SK-N-SH (cell line): ENCODE measurements at regions not wholly inside any gene's neighbourhood (a gene's known extent, or its start where the extent isn't known, plus 50 kb on each side); places are given as distances from the start of the nearest gene placed in this dataset.
A peak's percentile ranks its signal among the peaks of the same experiment; 100 is the strongest.

ENCODE experiments used
- CTCF ChIA-PET: fragments of 300-600, 350-600 bp; formaldehyde crosslinking; extraction: SDS; loops from one replicate; lab custom pipeline; 2021; lab: Yijun Ruan, JAX
- POLR2A ChIA-PET: fragments of 350-600 bp; sonication (Branson Sonifier 250); formaldehyde crosslinking; extraction: SDS; loops from one replicate; lab custom pipeline; 2020; ENCODE audit warnings: antibody characterized with exemption, inconsistent platforms; lab: Yijun Ruan, JAX
- DNase-seq: peaks from one replicate; pipeline ENCODE4 v3.0.0; 2012
- H2AFZ ChIP-seq: fragments of 200-600 bp; sonication (generic); 2 replicates; pipeline ENCODE4 v1.8.1; 2016; ENCODE audit warnings: antibody characterized with exemption, mild to moderate bottlenecking, low read depth
- H3F3A ChIP-seq: fragments of 200-600 bp; sonication (generic); replicated peaks from 2 replicates; pipeline ENCODE3; 2016; ENCODE audit warnings: antibody characterized with exemption, mild to moderate bottlenecking; ENCODE audit not compliant: insufficient read depth
- H3K27ac ChIP-seq, 2 experiments: fragments of 200-500 bp in 1 of 2; fragments of 200-600 bp in 1 of 2; sonication (Bioruptor generic) in 1 of 2; sonication (generic), shearing (Covaris generic) in 1 of 2; 2 replicates each; pipeline versions ENCODE4 v1.5.1 to v1.6.1; 2014 to 2016; ENCODE audit warnings: low read depth in 2 of 2, inconsistent platforms in 1 of 2, low read length in 1 of 2, mild to moderate bottlenecking in 1 of 2, mixed read lengths in 1 of 2
- H3K27me3 ChIP-seq: fragments of 200-600 bp; sonication (generic), shearing (Covaris generic); 2 replicates; pipeline ENCODE4 v1.6.1; 2016; ENCODE audit warnings: mixed run types; ENCODE audit not compliant: insufficient read depth
- H3K36me3 ChIP-seq, 2 experiments: fragments of 200-500 bp in 1 of 2; fragments of 200-600 bp in 1 of 2; sonication (Bioruptor generic) in 1 of 2; sonication (generic) in 1 of 2; replicated peaks in 1 of 2; 2 replicates each; pipeline versions ENCODE3 to v1.5.1; 2014 to 2016; ENCODE audit warnings: low read length in 1 of 2, mild to moderate bottlenecking in 1 of 2; ENCODE audit not compliant: insufficient read depth in 2 of 2, control insufficient read depth in 1 of 2
- H3K4me1 ChIP-seq, 2 experiments: fragments of 200-500 bp in 1 of 2; fragments of 200-600 bp in 1 of 2; sonication (Bioruptor generic) in 1 of 2; sonication (generic), shearing (Covaris generic) in 1 of 2; 2 replicates each; pipeline versions ENCODE4 v1.5.1 to v1.6.1; 2014 to 2016; ENCODE audit warnings: low read depth in 1 of 2, low read length in 1 of 2, mixed run types in 1 of 2; ENCODE audit not compliant: insufficient read depth in 2 of 2, control insufficient read depth in 1 of 2
- H3K4me2 ChIP-seq: fragments of 200-600 bp; sonication (generic), shearing (Covaris generic); 2 replicates; pipeline ENCODE4 v1.6.1; 2017; ENCODE audit warnings: mixed run types
- H3K4me3 ChIP-seq, 2 experiments: fragments of 200-500 bp in 1 of 2; fragments of 200-600 bp in 1 of 2; sonication (Bioruptor generic) in 1 of 2; sonication (generic), shearing (Covaris generic) in 1 of 2; 2 replicates each; pipeline versions ENCODE4 v1.5.1 to v1.8.1; 2014 to 2016; ENCODE audit warnings: low read depth in 2 of 2, inconsistent platforms in 1 of 2, low read length in 1 of 2, mild to moderate bottlenecking in 1 of 2, mixed read lengths in 1 of 2, moderate library complexity in 1 of 2
- H3K79me2 ChIP-seq: fragments of 200-600 bp; sonication (generic); 2 replicates; pipeline ENCODE4 v1.8.1; 2017; ENCODE audit warnings: mild to moderate bottlenecking; ENCODE audit not compliant: insufficient read depth
- H3K9ac ChIP-seq: fragments of 200-600 bp; sonication (generic); 2 replicates; pipeline ENCODE4 v1.6.1; 2017; ENCODE audit warnings: mixed run types
- H3K9me2 ChIP-seq: fragments of 200-600 bp; sonication (generic); 2 replicates; pipeline ENCODE4 v1.6.1; 2017; ENCODE audit warnings: mixed run types
- H3K9me3 ChIP-seq: fragments of 200-600 bp; sonication (generic); 2 replicates; pipeline ENCODE4 v1.6.1; 2017; ENCODE audit warnings: mixed run types, mild to moderate bottlenecking, moderate library complexity
- H4K20me1 ChIP-seq: fragments of 200-600 bp; sonication (generic); 2 replicates; pipeline ENCODE4 v1.6.1; 2017; ENCODE audit warnings: mild to moderate bottlenecking, mixed run types; ENCODE audit not compliant: insufficient read depth
- FOSL2 ChIP-seq: IDR thresholded peaks from 2 replicates; pipeline ENCODE4 v1.4.0; 2012; ENCODE audit warnings: low read depth, mild to moderate bottlenecking, moderate library complexity, borderline replicate concordance
- GABPA ChIP-seq: IDR thresholded peaks from 2 replicates; pipeline ENCODE4 v1.4.0; 2012; ENCODE audit warnings: low read depth, mild to moderate bottlenecking
- MEF2A ChIP-seq: IDR thresholded peaks from 2 replicates; pipeline ENCODE4 v1.4.0; 2012; ENCODE audit warnings: low read depth, borderline replicate concordance
- RCOR1 ChIP-seq: fragments of 150-350 bp; IDR thresholded peaks from 2 replicates; pipeline ENCODE4 v1.6.1; 2017; ENCODE audit warnings: antibody characterized with exemption, low read length
- SMC3 ChIP-seq: IDR thresholded peaks from 2 replicates; pipeline ENCODE4 v1.6.1; 2012; ENCODE audit warnings: low read depth, low read length, improper control_type of control experiment
- TAF1 ChIP-seq: IDR thresholded peaks from 2 replicates; pipeline ENCODE4 v1.6.1; 2012; ENCODE audit warnings: low read depth, mild to moderate bottlenecking, low read length, moderate library complexity, borderline replicate concordance
- TEAD4 ChIP-seq: IDR thresholded peaks from 2 replicates; pipeline ENCODE4 v1.4.0; 2012; ENCODE audit warnings: mild to moderate bottlenecking, borderline replicate concordance; ENCODE audit not compliant: insufficient read depth
- WGBS: methylation state at CpG from one replicate; pipeline ENCODE4 v1.1.6; 2017; ENCODE audit warnings: low lambda C conversion rate; 5-methylcytosine and 5-hydroxymethylcytosine counted together
- TF ChIP-seq, protein P1 (sequence below): IDR thresholded peaks from 2 replicates; pipeline ENCODE4 v1.4.0; 2012; ENCODE audit warnings: low read depth
- TF ChIP-seq, protein P2 (sequence below): IDR thresholded peaks from 2 replicates; pipeline ENCODE4 v1.4.0; 2012; ENCODE audit warnings: low read depth, borderline replicate concordance
- TF ChIP-seq, protein P3 (sequence below): fragments of 150-350 bp; IDR thresholded peaks from 2 replicates; pipeline ENCODE4 v1.6.1; 2017; ENCODE audit warnings: antibody characterized with exemption, low read length, low read depth, borderline replicate concordance
- TF ChIP-seq, protein P4 (sequence below): IDR thresholded peaks from 2 replicates; pipeline ENCODE4 v1.4.0; 2012; ENCODE audit warnings: low read depth, borderline replicate concordance
- TF ChIP-seq, protein P5 (sequence below): IDR thresholded peaks from 2 replicates; pipeline ENCODE4; 2012
- TF ChIP-seq, protein P6 (sequence below): IDR thresholded peaks from 2 replicates; pipeline ENCODE4 v1.6.1; 2012; ENCODE audit warnings: mild to moderate bottlenecking, low read depth, low read length, moderate library complexity

DNA sequence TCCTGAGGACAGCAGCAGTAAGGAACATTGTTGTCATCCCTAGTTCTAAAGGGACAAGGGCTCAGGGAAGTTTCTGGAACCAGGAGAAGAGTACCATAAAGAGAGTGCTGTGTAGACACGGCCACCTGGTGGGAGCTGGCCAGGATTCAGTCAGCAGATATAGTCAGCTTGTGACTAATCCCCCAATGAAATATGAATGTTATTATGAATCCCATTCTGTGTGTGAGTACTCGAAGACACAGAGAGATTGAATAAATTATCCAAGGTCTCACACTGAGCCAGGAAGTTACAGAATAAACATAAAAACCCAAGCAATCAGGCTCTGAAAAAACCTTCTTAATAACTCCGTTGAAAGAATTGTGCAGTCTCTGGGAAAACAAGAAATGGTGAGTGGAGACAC lies 1359.5 kb downstream of the AACS start:
- H2AFZ ChIP-seq = no peak overlapping the region
- H4K20me1 ChIP-seq = no peaks in the 10 kb centered on the region
- H3K36me3 ChIP-seq = no peaks in the 10 kb centered on the region
- H3K4me1 ChIP-seq = no peaks in the 10 kb centered on the region; a peak in 1 of 4 replicates
- H3K4me3 ChIP-seq = no peak overlapping the region
- CTCF ChIA-PET = no interaction called here
- no peak overlapping the region for H3K4me2 ChIP-seq
- H3K9me2 ChIP-seq = no peaks in the 10 kb centered on the region
- H3K9me3 ChIP-seq = no peaks in the 10 kb centered on the region
- no peak for DNase-seq
- H3K27me3 ChIP-seq = no peaks in the 10 kb centered on the region
- H3K79me2 ChIP-seq = no peaks in the 10 kb centered on the region
- TF ChIP-seq, protein P1, sequence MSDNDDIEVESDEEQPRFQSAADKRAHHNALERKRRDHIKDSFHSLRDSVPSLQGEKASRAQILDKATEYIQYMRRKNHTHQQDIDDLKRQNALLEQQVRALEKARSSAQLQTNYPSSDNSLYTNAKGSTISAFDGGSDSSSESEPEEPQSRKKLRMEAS = no peak
- TF ChIP-seq, protein P2, sequence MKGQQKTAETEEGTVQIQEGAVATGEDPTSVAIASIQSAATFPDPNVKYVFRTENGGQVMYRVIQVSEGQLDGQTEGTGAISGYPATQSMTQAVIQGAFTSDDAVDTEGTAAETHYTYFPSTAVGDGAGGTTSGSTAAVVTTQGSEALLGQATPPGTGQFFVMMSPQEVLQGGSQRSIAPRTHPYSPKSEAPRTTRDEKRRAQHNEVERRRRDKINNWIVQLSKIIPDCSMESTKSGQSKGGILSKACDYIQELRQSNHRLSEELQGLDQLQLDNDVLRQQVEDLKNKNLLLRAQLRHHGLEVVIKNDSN = no peak
- TF ChIP-seq TAF1 (no peak), FOSL2 (0 out of 2 replicates have a peak, but pooled peaks have one; percentile 21), MEF2A (no peak), RCOR1 (no peak), TEAD4 (no peak), GABPA (no peak), SMC3 (no peak)
- TF ChIP-seq, protein P3, sequence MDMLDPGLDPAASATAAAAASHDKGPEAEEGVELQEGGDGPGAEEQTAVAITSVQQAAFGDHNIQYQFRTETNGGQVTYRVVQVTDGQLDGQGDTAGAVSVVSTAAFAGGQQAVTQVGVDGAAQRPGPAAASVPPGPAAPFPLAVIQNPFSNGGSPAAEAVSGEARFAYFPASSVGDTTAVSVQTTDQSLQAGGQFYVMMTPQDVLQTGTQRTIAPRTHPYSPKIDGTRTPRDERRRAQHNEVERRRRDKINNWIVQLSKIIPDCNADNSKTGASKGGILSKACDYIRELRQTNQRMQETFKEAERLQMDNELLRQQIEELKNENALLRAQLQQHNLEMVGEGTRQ = no peak
- TF ChIP-seq, protein P4, sequence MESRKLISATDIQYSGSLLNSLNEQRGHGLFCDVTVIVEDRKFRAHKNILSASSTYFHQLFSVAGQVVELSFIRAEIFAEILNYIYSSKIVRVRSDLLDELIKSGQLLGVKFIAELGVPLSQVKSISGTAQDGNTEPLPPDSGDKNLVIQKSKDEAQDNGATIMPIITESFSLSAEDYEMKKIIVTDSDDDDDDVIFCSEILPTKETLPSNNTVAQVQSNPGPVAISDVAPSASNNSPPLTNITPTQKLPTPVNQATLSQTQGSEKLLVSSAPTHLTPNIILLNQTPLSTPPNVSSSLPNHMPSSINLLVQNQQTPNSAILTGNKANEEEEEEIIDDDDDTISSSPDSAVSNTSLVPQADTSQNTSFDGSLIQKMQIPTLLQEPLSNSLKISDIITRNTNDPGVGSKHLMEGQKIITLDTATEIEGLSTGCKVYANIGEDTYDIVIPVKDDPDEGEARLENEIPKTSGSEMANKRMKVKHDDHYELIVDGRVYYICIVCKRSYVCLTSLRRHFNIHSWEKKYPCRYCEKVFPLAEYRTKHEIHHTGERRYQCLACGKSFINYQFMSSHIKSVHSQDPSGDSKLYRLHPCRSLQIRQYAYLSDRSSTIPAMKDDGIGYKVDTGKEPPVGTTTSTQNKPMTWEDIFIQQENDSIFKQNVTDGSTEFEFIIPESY = no peak
- TF ChIP-seq, protein P5, sequence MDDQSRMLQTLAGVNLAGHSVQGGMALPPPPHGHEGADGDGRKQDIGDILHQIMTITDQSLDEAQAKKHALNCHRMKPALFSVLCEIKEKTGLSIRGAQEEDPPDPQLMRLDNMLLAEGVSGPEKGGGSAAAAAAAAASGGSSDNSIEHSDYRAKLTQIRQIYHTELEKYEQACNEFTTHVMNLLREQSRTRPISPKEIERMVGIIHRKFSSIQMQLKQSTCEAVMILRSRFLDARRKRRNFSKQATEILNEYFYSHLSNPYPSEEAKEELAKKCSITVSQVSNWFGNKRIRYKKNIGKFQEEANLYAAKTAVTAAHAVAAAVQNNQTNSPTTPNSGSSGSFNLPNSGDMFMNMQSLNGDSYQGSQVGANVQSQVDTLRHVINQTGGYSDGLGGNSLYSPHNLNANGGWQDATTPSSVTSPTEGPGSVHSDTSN = peak; percentile 18; the same call in 1 of the 2 replicates
- TF ChIP-seq, protein P6, sequence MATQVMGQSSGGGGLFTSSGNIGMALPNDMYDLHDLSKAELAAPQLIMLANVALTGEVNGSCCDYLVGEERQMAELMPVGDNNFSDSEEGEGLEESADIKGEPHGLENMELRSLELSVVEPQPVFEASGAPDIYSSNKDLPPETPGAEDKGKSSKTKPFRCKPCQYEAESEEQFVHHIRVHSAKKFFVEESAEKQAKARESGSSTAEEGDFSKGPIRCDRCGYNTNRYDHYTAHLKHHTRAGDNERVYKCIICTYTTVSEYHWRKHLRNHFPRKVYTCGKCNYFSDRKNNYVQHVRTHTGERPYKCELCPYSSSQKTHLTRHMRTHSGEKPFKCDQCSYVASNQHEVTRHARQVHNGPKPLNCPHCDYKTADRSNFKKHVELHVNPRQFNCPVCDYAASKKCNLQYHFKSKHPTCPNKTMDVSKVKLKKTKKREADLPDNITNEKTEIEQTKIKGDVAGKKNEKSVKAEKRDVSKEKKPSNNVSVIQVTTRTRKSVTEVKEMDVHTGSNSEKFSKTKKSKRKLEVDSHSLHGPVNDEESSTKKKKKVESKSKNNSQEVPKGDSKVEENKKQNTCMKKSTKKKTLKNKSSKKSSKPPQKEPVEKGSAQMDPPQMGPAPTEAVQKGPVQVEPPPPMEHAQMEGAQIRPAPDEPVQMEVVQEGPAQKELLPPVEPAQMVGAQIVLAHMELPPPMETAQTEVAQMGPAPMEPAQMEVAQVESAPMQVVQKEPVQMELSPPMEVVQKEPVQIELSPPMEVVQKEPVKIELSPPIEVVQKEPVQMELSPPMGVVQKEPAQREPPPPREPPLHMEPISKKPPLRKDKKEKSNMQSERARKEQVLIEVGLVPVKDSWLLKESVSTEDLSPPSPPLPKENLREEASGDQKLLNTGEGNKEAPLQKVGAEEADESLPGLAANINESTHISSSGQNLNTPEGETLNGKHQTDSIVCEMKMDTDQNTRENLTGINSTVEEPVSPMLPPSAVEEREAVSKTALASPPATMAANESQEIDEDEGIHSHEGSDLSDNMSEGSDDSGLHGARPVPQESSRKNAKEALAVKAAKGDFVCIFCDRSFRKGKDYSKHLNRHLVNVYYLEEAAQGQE = no peak
- no peak overlapping the region for H3K9ac ChIP-seq
- POLR2A ChIA-PET = no interaction called here
- no peak overlapping the region for H3K27ac ChIP-seq
- WGBS = 36% methylated on average over 3 of the region's 3 CpGs
- H3F3A ChIP-seq = no peaks in the 10 kb centered on the region
